NT2/D1 (cell line): ENCODE measurements at regions not wholly inside any gene's neighbourhood (a gene's known extent, or its start where the extent isn't known, plus 50 kb on each side); places are given as distances from the start of the nearest gene placed in this dataset.

Experiments used
- DNase-seq: peaks from one replicate; pipeline ENCODE4 v3.0.0-alpha.2; 2011; ENCODE audit warnings: low read depth, low spot score
- H3K27me3 ChIP-seq: 2 replicates; pipeline ENCODE4 v1.6.0; 2011; ENCODE audit warnings: mild to moderate bottlenecking; ENCODE audit not compliant: insufficient read length, insufficient read depth
- H3K36me3 ChIP-seq: 2 replicates; pipeline ENCODE4 v1.6.1; 2011; ENCODE audit warnings: mild to moderate bottlenecking, low read length, mixed read lengths; ENCODE audit not compliant: insufficient read depth, insufficient read length
- H3K4me1 ChIP-seq: 2 replicates; pipeline ENCODE4 v1.5.1; 2011; ENCODE audit not compliant: insufficient read depth, insufficient read length
- H3K4me3 ChIP-seq: 2 replicates; pipeline ENCODE4 v1.5.1; 2011; ENCODE audit warnings: low read depth; ENCODE audit not compliant: insufficient read length
- H3K9ac ChIP-seq: 2 replicates; pipeline ENCODE4 v1.6.0; 2011; ENCODE audit warnings: low read depth; ENCODE audit not compliant: insufficient read length
- H3K9me3 ChIP-seq: 2 replicates; pipeline ENCODE4 v1.5.1; 2011; ENCODE audit warnings: mild to moderate bottlenecking, low read length; ENCODE audit not compliant: insufficient read depth
- SUZ12 ChIP-seq: IDR thresholded peaks from 2 replicates; pipeline ENCODE4 v1.6.1; 2011; ENCODE audit not compliant: insufficient read length, insufficient read depth; ENCODE audit errors: extremely low read depth
- YY1 ChIP-seq: IDR thresholded peaks from 2 replicates; pipeline ENCODE4 v1.6.1; 2011; ENCODE audit not compliant: insufficient read length, insufficient read depth
- ZNF274 ChIP-seq: IDR thresholded peaks from 2 replicates; pipeline ENCODE4 v1.6.1; 2011; ENCODE audit warnings: mild to moderate bottlenecking, low read depth, low read length

GRCh38 chr2:128457716-128458115 is 139.0 kb upstream of the HS6ST1 start:
- no peak for DNase-seq
- Histone ChIP-seq H3K4me3 (no peak overlapping the region), H3K36me3 (no peaks in the 10 kb centered on the region), H3K27me3 (no peaks in the 10 kb centered on the region), H3K4me1 (no peaks in the 10 kb centered on the region), H3K9me3 (peaks cover 29% of the 10 kb centered on the region; the same call in 1 of the 2 replicates), H3K9ac (no peak overlapping the region)
- TF ChIP-seq SUZ12 (no peak), ZNF274 (no peak), YY1 (no peak)

DNA sequence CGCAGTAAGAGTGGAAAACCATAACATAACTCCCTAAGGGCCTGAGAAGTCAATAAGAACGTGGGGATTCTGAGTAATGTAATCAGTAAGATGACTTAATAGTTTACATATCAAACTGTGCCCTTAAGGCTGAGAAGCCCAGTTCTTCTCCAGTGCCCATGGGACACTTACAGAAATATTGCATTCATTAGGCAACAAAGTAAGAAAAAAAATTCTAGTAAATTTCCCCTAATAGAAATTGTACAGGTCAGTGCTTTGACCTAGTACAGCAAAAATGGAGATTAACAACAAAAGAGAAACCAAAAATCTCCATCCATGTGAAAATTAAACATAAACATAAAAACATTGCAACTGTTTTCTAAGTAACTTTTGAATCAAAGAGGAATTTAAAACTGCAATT is 139.8 kb upstream of the HS6ST1 start:
- Histone ChIP-seq H3K36me3 (no peaks in the 10 kb centered on the region), H3K9ac (no peak overlapping the region), H3K4me1 (no peaks in the 10 kb centered on the region), H3K9me3 (peaks cover 29% of the 10 kb centered on the region; the same call in 1 of the 2 replicates), H3K27me3 (no peaks in the 10 kb centered on the region), H3K4me3 (no peak overlapping the region)
- TF ChIP-seq ZNF274 (no peak), SUZ12 (no peak), YY1 (no peak)
- no peak for DNase-seq

DNA sequence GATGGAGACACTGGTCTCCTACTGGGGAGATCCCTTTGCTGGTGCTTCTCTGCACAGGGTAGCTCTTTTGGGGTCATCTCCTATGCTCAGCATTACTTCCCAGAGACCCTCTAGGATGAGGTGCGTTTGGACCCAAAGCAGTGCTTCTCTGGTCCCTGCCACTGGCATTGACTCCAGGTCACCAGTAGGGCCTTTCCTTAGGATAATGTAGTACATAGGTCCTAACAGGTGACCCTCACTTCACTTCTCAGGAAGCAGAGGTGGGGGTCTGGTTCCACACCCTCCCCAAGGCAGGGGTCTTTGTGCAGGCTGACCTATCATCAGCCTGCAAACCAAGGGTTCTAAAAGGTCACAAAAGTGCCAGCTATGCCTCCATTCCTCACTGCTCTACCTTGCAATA is 145.8 kb upstream of the HS6ST1 start:
- TF ChIP-seq SUZ12 (no peak), YY1 (no peak), ZNF274 (no peak)
- Histone ChIP-seq H3K9ac (no peak overlapping the region), H3K9me3 (peaks cover 42% of the 10 kb centered on the region)

GRCh38 chr2:128465246-128466170 is 146.8 kb upstream of the HS6ST1 start:
- Histone ChIP-seq H3K4me1 (no peaks in the 10 kb centered on the region), H3K27me3 (no peaks in the 10 kb centered on the region), H3K36me3 (no peaks in the 10 kb centered on the region), H3K9ac (no peak overlapping the region), H3K4me3 (no peak overlapping the region), H3K9me3 (peaks cover 52% of the 10 kb centered on the region)
- no peak for DNase-seq
- no peak for TF ChIP-seq SUZ12
- TF ChIP-seq YY1, result no peak
- TF ChIP-seq ZNF274, result no peak

More for the DNA sequence above, 145.8 kb upstream of the HS6ST1 start:
- no peaks in the 10 kb centered on the region for H3K27me3 ChIP-seq
- DNase-seq, result no peak
- H3K4me1 ChIP-seq, result no peaks in the 10 kb centered on the region
- no peaks in the 10 kb centered on the region for H3K36me3 ChIP-seq
- no peak overlapping the region for H3K4me3 ChIP-seq

- Histone ChIP-seq H3K9ac (no peak overlapping the region), H3K27me3 (no peaks in the 10 kb centered on the region), H3K9me3 (peaks cover 55% of the 10 kb centered on the region), H3K4me1 (no peaks in the 10 kb centered on the region), H3K4me3 (no peak overlapping the region), H3K36me3 (no peaks in the 10 kb centered on the region)
- TF ChIP-seq SUZ12 (no peak), YY1 (no peak), ZNF274 (no peak)
- no peak for DNase-seq
These were observed 147.7 kb upstream of the HS6ST1 start for GRCh38 chr2:128466376-128466775.

DNA sequence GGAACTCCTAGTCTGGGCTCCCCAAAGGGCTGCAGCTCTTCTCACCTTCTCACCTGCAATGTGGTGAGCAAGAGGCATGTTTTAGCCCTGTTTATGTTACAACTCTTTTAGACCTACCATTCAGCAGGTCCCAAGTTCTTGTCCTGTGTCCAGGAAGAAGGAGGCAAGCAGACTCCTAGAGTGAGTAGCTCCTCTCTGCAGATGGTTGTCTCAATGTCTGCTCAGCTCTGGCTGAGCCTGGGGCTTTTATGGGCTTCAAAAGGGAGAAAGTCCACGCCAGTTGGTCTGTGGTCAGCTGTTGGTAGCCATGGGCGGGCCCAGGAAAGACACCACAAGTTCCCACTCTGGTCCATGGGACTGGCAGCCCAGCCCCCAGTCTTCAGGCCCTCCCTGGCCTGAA is 148.1 kb upstream of the HS6ST1 start:
- no peak for DNase-seq
- no peaks in the 10 kb centered on the region for H3K27me3 ChIP-seq
- H3K4me1 ChIP-seq, result no peaks in the 10 kb centered on the region
- no peak overlapping the region for H3K4me3 ChIP-seq
- H3K9me3 ChIP-seq, result peaks cover 53% of the 10 kb centered on the region
- TF ChIP-seq SUZ12 (no peak), ZNF274 (no peak), YY1 (no peak)
- H3K9ac ChIP-seq, result no peak overlapping the region
- H3K36me3 ChIP-seq, result no peaks in the 10 kb centered on the region

GRCh38 chr2:128467321-128467969 is 148.8 kb upstream of the HS6ST1 start:
- Histone ChIP-seq H3K9me3 (peaks cover 51% of the 10 kb centered on the region), H3K9ac (no peak overlapping the region), H3K4me3 (no peak overlapping the region), H3K4me1 (no peaks in the 10 kb centered on the region), H3K36me3 (no peaks in the 10 kb centered on the region), H3K27me3 (no peaks in the 10 kb centered on the region)
- DNase-seq, result no peak
- TF ChIP-seq SUZ12, result no peak
